ENCODE measurements at regions not wholly inside any gene's neighbourhood (a gene's known extent, or its start where the extent isn't known, plus 50 kb on each side); places are given as distances from the start of the nearest gene placed in this dataset.

GRCh38 chr6:164124473-164124872 lies 710.0 kb downstream of the QKI start:
- H3K27me3 ChIP-seq = no peaks in the 10 kb centered on the region
- no peak for DNase-seq (ENCODE audit: low spot score)
- H2AFZ ChIP-seq = no peak overlapping the region
- H3K9me3 ChIP-seq (ENCODE audit: low read depth) = no peaks in the 10 kb centered on the region
- TF ChIP-seq EZH2 (IDR thresholded peaks at IDR 0.05; ENCODE audit: borderline replicate concordance) (no peak), CTCF (IDR thresholded peaks at IDR 0.05; ENCODE audit: poor library complexity) (no peak), EZH2phosphoT487 (IDR thresholded peaks at IDR 0.05; ENCODE audit: low read depth, severe bottlenecking, unreplicated experiment) (no peak)
- no peaks in the 10 kb centered on the region for H3K36me3 ChIP-seq (replicated peaks; ENCODE audit: insufficient read depth, low read depth)
- no peaks in the 10 kb centered on the region for H4K20me1 ChIP-seq (ENCODE audit: insufficient read depth, poor library complexity, severe bottlenecking)
- H3K27ac ChIP-seq = no peak overlapping the region
- WGBS (ENCODE audit: low lambda C conversion rate, missing lambda C conversion rate) = 96% methylated on average over 5 of the region's 5 CpGs
- no peaks in the 10 kb centered on the region for H3K79me2 ChIP-seq
- H3K9me2 ChIP-seq (replicated peaks; ENCODE audit: insufficient read depth) = no peaks in the 10 kb centered on the region
- H3K4me1 ChIP-seq (ENCODE audit: insufficient read depth) = no peaks in the 10 kb centered on the region
- H3K4me2 ChIP-seq = no peak overlapping the region
- no peak overlapping the region for H3K4me3 ChIP-seq

GRCh38 chr6:164122109-164122508 lies 707.6 kb downstream of the QKI start:
- H3K27ac ChIP-seq = no peak overlapping the region
- H3K4me2 ChIP-seq = no peak overlapping the region
- H3K9me2 ChIP-seq (replicated peaks; ENCODE audit: insufficient read depth) = no peaks in the 10 kb centered on the region
- H3K36me3 ChIP-seq (replicated peaks; ENCODE audit: insufficient read depth, low read depth) = no peaks in the 10 kb centered on the region
- no peak for DNase-seq (ENCODE audit: low spot score)
- H3K79me2 ChIP-seq = no peaks in the 10 kb centered on the region
- WGBS (ENCODE audit: low lambda C conversion rate, missing lambda C conversion rate) = 87% methylated on average over 11 of the region's 11 CpGs
- H3K4me1 ChIP-seq (ENCODE audit: insufficient read depth) = no peaks in the 10 kb centered on the region
- H2AFZ ChIP-seq = no peak overlapping the region
- H3K9me3 ChIP-seq (ENCODE audit: low read depth) = no peaks in the 10 kb centered on the region
- no peaks in the 10 kb centered on the region for H4K20me1 ChIP-seq (ENCODE audit: insufficient read depth, poor library complexity, severe bottlenecking)
- no peak for TF ChIP-seq EZH2phosphoT487 (IDR thresholded peaks at IDR 0.05; ENCODE audit: low read depth, severe bottlenecking, unreplicated experiment)
- TF ChIP-seq CTCF (IDR thresholded peaks at IDR 0.05; ENCODE audit: poor library complexity) = no peak
- no peak for TF ChIP-seq EZH2 (IDR thresholded peaks at IDR 0.05; ENCODE audit: borderline replicate concordance)
- no peaks in the 10 kb centered on the region for H3K27me3 ChIP-seq
- H3K4me3 ChIP-seq = no peak overlapping the region

- H3K27ac ChIP-seq = no peak overlapping the region
- no peak overlapping the region for H3K4me2 ChIP-seq
- no peaks in the 10 kb centered on the region for H4K20me1 ChIP-seq (ENCODE audit: insufficient read depth, poor library complexity, severe bottlenecking)
- no peaks in the 10 kb centered on the region for H3K9me3 ChIP-seq (ENCODE audit: low read depth)
- no peaks in the 10 kb centered on the region for H3K9me2 ChIP-seq (replicated peaks; ENCODE audit: insufficient read depth)
- no peaks in the 10 kb centered on the region for H3K27me3 ChIP-seq
- H3K4me3 ChIP-seq = no peak overlapping the region
- no peaks in the 10 kb centered on the region for H3K79me2 ChIP-seq
- no peak for DNase-seq (ENCODE audit: low spot score)
- TF ChIP-seq EZH2 (IDR thresholded peaks at IDR 0.05; ENCODE audit: borderline replicate concordance) (no peak), CTCF (IDR thresholded peaks at IDR 0.05; ENCODE audit: poor library complexity) (no peak), EZH2phosphoT487 (IDR thresholded peaks at IDR 0.05; ENCODE audit: low read depth, severe bottlenecking, unreplicated experiment) (no peak)
- H3K36me3 ChIP-seq (replicated peaks; ENCODE audit: insufficient read depth, low read depth) = no peaks in the 10 kb centered on the region
- no peaks in the 10 kb centered on the region for H3K4me1 ChIP-seq (ENCODE audit: insufficient read depth)
- no peak overlapping the region for H2AFZ ChIP-seq
- WGBS (ENCODE audit: low lambda C conversion rate, missing lambda C conversion rate) = 88% methylated on average over 6 of the region's 6 CpGs
Measured at GRCh38 chr6:164121527-164121926, 707.0 kb downstream of the QKI start.

GRCh38 chr6:164114651-164115050 lies 700.1 kb downstream of the QKI start:
- WGBS (ENCODE audit: low lambda C conversion rate, missing lambda C conversion rate) = 90% methylated on average over 5 of the region's 5 CpGs

More at GRCh38 chr6:164114651-164115050, 700.1 kb downstream of the QKI start:
- Histone ChIP-seq H4K20me1 (ENCODE audit: insufficient read depth, poor library complexity, severe bottlenecking) (no peaks in the 10 kb centered on the region), H3K9me3 (ENCODE audit: low read depth) (no peaks in the 10 kb centered on the region), H3K79me2 (no peaks in the 10 kb centered on the region), H2AFZ (no peak overlapping the region), H3K4me3 (no peak overlapping the region), H3K27me3 (no peaks in the 10 kb centered on the region), H3K9me2 (replicated peaks; ENCODE audit: insufficient read depth) (no peaks in the 10 kb centered on the region), H3K27ac (no peak overlapping the region), H3K4me2 (no peak overlapping the region), H3K36me3 (replicated peaks; ENCODE audit: insufficient read depth, low read depth) (no peaks in the 10 kb centered on the region), H3K4me1 (ENCODE audit: insufficient read depth) (no peaks in the 10 kb centered on the region)
- DNase-seq (ENCODE audit: low spot score) = no peak
- TF ChIP-seq EZH2 (IDR thresholded peaks at IDR 0.05; ENCODE audit: borderline replicate concordance) (no peak), EZH2phosphoT487 (IDR thresholded peaks at IDR 0.05; ENCODE audit: low read depth, severe bottlenecking, unreplicated experiment) (no peak), CTCF (IDR thresholded peaks at IDR 0.05; ENCODE audit: poor library complexity) (no peak)
